Fibroblast of skin of right biceps (primary cell): ENCODE measurements at regions not wholly inside any gene's neighbourhood (a gene's known extent, or its start where the extent isn't known, plus 50 kb on each side); places are given as distances from the start of the nearest gene placed in this dataset.

ENCODE experiments used
- DNase-seq: peaks from one replicate; pipeline ENCODE4 v3.0.0-alpha.2; 2013

DNA sequence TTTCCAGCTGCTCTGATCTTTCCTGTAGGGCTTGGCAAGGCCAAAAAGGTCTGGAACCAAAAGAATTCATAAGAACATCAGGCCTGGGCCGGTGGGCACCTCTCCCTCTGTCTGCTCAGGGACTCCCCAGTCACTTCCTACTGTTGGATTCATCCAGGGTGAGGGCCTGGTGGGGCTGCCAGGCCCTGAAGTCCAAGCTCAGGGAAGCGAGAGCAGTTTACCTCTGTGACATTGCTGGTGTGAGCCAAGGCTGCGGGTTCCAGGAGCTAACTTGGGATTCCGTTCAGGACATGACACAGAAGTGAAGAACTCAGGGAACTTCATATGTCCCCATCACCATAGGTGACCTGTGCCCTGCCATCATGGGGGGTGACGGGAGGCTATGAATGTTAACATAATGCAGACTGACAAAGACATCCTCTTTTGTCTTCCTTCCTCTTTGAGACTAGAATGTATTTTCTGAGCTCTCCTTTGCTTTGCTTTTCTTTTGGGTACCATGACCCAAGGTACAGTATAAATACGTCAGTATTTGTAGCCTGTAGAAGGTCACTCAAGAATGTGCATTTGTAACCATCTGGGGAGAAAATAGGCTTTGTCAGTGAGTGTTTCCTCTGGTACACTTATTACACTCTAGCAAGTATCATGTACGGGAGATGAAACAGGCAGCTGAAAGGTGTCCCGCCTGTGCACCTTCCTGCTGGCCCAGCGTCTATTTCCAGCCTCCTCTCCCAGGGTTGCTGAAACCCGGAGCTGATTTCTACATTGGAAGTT, 130.5 kb upstream of the SLC1A4 start:
- no peak for DNase-seq

DNA sequence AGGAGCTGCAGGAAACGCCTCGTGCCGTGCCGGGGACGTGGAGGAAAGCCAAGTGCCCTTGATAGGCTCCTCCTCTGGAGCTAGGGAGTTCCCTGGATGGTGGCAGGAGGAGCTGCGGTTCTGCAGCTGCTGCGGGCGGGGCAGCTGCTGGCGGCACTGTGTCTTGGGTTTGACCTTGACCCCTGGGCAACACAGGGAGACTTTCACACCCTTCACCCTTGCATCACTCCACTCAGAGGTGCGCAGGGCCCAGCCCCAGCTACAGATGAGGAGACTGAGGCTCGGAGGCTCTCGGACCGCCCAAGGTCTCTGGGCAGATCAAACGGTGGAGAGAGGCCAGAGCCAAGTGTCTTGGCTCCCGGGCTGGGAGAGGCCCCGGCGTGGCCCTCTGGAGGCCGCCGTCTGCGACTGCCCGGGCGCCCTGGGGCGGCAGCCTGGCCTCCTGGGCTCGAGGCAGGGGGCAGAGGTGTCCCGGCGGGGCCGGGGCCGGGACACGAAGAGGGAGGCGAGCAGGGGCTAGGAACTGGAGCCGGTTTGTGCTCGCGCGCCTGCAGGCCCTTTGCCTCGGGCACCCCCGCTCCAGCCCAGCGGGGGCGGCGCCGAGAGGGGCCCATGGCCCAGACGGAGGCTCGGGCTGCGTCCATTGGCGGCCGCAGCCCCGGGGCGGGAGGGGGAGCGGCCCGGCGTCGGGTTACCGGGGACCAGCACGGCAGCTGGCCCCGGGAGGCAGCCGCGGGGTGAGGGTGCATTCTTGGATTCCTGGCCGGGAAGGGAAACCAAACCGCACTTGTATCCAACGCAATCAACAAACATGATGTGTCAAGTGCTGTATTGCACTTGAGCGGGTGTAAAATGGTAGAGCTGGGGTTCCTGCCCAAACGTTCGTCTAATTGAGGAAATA, 129.6 kb upstream of the SLC1A4 start:
- peak; percentile 91 for DNase-seq

DNA sequence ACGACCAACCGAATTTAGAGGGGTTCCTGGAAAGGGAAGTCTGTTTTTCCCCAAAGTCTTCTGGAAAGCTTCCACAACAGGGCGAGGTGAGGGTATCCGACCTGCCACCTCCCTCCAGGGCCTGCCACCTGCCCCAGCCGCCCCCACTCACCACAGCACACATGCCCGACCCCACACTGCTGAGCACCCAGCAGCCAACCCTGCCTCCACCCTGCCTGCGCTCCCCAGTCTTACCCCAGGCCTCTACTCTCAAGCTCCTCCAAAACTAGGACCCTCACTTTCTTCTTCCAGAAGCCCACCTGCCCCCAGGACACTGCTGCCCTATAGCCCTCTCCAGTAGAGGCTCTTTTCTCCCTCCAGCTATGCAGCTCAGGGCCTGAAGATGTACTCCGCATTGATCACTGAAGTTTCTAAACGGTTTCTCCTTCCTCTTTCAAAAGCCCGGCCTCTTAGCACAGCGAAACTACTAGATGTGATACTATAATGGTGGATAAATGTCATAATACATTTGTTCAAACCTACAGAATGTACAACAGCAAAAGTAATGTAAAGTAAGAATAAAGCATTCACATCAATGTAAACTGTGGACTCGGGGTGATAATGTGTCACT, 128.8 kb upstream of the SLC1A4 start:
- no peak for DNase-seq

DNA sequence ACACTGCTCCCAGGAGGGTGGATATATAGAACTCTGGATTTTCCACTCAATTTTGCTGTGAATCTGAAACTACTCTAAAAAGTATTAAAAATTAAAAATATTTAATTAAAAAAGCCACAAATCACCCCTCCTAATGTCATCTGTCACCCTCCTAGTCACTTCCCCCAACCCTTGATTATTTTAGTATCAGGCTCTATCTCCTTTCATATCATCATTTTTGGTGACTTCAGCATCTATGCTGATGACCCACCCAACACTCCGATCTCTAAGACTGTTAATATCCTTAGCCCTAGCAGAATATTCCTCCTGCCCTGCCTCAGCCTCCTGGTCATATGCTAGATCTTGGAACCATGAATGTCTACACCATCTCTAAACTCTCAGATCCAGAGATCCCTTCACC, 128.3 kb upstream of the SLC1A4 start:
- DNase-seq: no peak

DNA sequence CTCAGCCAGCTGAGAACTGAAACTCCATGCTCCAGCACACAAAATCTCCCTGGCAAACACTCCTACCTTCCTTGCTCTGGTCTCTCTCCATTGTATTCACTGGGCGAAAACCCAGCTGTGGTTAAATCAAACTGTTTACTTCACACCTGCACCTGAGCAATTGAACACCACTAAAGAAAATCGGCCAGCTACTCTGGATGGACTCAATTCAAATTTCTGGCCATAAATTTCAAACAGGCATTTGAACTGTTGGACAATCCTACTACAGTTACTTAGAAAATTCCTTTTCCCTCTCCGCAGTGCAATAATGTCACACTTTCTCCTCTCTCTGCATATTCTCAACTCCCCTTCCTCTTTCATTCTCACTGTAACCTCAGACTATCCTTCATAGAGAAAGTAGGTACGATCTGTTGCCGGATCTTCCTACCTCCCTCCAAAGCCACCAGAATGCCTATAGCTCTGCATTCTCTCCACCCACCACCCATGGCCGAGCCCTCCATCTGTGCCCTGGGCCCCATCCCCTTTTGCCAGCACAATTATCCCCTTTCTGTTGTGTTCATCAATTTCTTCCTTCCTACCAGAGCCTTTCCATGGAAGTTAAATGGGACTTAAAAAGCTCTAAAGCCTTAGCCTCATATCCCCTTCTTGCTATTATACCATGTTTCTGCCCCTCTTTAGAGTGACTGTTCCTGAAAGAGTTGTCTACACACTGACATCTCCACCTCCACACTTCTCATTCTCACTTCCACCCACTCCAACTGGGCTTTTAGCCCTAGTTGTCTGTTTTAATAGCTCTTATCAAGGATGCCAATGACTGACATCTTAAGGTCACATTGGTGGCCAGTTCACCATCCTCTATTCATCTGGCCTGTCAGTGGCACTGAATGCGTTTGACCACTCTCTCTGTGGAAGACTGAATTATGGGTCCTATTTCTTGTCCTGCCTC, 127.5 kb upstream of the SLC1A4 start:
- DNase-seq: no peak

DNA sequence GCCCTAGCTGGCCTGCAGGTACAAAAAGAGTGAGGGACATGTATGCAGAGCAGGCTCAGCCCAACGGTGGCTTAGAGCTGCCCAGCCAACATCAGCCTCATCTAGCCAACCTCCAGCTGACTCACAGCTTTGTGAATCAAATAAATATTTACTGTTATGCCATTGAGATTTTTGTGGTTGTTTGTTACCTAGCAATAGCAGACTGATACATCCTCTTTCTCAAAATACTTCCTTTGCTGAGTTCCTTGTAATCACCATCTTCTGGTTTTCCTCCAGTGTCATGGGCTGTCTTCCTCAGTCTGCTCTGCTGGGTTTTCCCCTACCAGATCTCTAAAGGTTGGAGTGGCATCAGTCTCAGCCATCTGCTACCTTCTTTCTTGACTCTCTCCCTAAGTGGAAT, 126.6 kb upstream of the SLC1A4 start:
- peak; percentile 35 for DNase-seq

GRCh38 chr2:64863097-64863820, 125.9 kb upstream of the SLC1A4 start:
- DNase-seq: no peak

DNA sequence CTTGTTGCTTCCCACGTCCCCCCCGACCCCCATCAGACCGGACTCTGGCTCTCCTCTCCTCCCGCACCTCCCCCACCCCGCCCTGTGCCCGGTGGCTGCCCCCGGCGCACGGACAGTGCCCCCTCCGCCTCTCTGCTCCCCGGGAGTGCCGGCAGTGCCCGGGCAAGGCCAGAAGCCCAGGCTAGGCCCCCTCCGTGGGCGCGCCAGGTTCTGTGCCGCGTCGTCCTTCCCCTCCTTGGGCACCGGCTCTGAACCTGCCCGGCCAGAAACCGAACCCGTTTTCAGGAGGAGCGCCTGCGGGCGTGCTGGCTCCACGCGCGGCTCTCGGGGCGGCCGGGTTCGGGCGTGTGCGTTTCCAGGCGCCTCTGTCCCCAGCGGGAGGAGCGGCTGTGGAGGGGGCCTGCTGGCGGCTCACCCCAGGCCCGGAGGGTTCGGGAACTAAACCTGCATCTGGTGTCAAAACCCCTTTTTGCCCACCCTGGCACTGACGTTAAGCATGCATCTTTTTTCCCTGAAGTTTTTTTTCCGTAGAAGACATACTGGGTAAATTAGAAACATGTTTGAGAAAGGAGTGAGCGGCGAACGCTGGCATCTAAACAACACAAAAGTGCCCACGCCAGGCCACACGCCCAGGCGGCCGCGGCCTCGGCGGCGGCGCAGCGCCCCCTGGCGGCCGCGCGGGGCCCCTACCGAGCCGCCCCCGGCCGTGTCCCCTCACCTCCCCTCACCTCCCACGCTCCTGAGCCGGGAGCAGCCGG, 123.9 kb upstream of the SLC1A4 start:
- peak; percentile 75 for DNase-seq

GRCh38 chr2:64865831-64866345, 123.3 kb upstream of the SLC1A4 start:
- no peak for DNase-seq

DNA sequence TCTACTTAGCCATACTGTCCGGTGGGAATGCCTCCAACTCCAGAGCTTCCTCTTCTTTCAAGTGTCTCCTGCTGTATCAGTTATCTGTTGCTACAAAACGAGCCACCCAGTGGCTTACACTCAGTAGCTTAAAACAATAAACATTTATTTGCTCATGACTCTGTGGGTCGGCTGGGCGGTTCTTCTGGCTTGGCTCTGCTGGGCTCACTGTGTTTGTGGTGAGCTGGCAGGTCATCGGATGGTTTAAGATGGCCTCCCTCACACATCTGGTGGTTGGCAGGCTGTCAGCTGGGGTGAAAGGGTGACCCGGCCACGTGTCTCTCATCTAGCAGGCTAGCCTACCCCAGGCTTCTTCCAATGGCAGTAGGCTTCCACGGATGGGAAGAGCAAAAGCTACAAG, 122.4 kb upstream of the SLC1A4 start:
- peak; percentile 74 for DNase-seq

GRCh38 chr2:64867253-64867996, 121.8 kb upstream of the SLC1A4 start:
- DNase-seq: no peak

- no peak for DNase-seq
Observed at GRCh38 chr2:64869126-64869525, 120.1 kb upstream of the SLC1A4 start.

GRCh38 chr2:64873472-64873924, 115.7 kb upstream of the SLC1A4 start:
- peak; percentile 49 for DNase-seq

DNA sequence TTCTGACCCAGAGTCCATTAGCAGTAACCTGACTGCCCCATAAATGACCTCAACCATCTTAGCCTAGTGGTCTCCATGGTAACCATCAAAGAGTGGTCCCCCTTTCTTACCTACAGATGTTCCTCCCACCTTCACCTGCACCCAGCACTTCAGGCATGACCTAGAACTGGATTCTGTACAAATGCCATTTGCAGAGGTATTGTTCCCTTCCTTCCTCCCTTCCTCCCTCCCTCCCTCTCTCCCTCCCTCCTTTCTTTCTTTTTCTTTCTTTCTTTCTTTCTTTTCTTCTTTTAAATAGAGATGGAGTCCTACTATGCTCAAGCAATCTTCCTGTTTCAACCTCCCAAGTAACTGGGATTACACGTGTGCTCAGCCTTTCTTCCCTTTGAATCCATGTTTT, 114.6 kb upstream of the SLC1A4 start:
- no peak for DNase-seq

DNA sequence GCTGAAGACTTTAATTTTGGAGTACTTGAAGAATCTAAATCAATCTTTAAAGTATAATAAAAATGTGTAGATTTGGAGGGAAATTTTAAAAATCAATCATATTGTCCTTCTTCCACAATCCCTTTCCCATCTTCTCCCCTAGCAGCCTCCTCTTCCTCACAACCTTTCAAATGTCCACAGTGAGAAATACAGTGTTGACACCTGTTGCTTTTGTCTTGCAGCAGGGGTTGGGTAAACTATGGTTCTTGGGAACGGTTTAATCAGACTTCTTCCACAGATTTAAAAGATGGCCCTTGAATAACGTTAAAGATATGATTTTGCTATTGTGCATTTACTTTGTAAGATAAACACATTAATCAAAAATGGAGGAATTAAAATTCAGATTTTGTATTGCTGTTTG, 113.8 kb upstream of the SLC1A4 start:
- DNase-seq: no peak

DNA sequence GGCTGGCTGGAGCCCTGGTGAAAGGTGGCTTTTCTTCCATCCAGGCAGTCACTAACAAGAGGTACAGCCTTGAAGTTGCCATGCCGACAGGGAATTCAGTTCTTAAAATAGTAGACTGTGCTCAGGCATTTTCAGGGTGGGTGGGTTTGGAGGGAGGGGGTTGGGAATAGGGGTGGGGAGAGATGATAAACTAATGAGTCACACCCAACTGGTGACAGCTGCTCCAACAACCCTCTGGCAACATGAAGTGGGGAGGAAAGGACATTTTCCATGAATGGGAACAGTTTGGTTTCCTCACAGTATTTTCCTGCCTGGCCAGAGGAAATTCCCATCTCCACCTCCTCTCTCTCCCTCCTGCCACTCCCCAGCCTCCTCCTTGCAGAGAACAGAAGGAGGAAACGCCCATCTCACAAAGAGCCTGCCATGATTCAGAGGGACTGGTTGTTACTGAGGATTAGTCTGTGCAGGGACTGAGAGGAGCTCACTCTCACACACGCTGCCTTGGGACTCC, 113.0 kb upstream of the SLC1A4 start:
- peak; percentile 94 for DNase-seq

DNA sequence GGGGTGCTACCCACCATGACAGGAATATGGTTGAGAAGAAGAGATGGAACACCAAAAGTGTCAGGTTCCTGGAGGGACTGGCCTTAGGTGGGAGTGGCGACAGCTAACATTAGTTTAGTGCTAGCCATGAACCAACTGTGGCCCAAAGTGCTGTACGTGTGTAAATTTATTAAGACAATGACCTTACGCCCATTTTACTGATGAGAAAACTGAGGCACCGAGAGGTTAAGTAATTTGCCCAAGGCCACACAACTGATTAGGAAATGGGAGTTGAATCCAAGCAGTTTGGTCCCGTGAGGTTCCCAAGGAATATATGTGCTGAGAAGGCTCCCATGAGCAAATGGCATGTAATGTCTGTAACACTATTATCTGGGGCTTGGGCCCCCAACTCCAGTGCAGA, 109.5 kb upstream of the SLC1A4 start:
- DNase-seq: no peak

DNA sequence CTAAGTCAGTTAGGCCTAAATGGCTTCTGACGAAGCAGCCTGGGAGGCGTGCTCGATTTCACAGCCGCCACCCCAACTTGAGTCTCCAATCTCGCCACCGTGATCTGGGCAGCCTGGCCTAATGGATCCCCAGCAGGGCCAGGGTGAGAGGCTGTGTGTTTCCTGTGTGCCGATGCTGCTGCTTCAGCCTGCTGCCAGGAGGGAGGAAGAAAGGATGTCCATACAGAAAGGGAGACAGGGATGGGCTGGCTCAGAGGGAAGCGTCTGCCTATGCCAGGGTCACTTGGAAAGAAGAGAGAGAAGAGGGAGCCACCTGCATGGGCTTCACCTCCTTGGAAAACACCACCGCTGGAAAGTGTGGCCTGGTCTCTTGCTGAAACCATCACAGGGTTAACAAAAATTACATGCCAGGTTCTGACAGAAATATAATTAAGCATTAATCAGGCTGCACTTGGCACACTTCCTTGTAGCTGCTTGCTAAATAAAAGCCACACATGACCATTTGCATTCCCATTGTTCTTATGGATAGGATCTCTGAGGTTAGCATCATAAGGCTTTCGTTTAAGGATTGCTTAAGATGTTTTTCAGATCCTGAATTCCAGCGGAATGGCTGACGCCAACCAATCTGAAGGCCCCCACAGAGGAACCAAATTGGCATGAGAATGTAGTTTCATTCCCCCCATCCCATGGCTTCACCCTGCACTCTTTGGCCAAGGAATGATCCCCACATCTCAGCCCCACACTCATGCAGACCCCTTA, 108.8 kb upstream of the SLC1A4 start:
- no peak for DNase-seq

- no peak for DNase-seq
Observed at GRCh38 chr2:64881037-64881492, 108.1 kb upstream of the SLC1A4 start.
